ENCODE measurements at regions not wholly inside any gene's neighbourhood (a gene's known extent, or its start where the extent isn't known, plus 50 kb on each side); places are given as distances from the start of the nearest gene placed in this dataset.

- no peak for DNase-seq
Observed at GRCh38 chr18:44627280-44627679, 53.4 kb upstream of the SETBP1 start.

GRCh38 chr18:44629406-44629805, 51.3 kb upstream of the SETBP1 start:
- DNase-seq = no peak

- peak; percentile 5 for DNase-seq
Observed at GRCh38 chr18:44630118-44630517, 50.6 kb upstream of the SETBP1 start.
